ENCODE measurements at regions not wholly inside any gene's neighbourhood (a gene's known extent, or its start where the extent isn't known, plus 50 kb on each side); places are given as distances from the start of the nearest gene placed in this dataset.

- Mint-ChIP-seq H3K27ac (no peak overlapping the region), H3K9me3 (peaks cover 9% of the 10 kb centered on the region; the same call in 1 of the 3 replicates), H3K4me1 (peaks cover 17% of the 10 kb centered on the region), H3K36me3 (ENCODE audit: low read depth) (peaks cover 3% of the 10 kb centered on the region; the same call in 2 of the 3 replicates), H3K27me3 (ENCODE audit: insufficient read depth, low read depth, poor library complexity) (no peaks in the 10 kb centered on the region), H3K4me3 (no peak overlapping the region)
- no peak for TF ChIP-seq STAT1 (IDR thresholded peaks at IDR 0.05; ENCODE audit: unreplicated experiment)
- TF ChIP-seq EZH2phosphoT487 (IDR thresholded peaks at IDR 0.05; ENCODE audit: unreplicated experiment) = no peak
- TF ChIP-seq, protein P1, sequence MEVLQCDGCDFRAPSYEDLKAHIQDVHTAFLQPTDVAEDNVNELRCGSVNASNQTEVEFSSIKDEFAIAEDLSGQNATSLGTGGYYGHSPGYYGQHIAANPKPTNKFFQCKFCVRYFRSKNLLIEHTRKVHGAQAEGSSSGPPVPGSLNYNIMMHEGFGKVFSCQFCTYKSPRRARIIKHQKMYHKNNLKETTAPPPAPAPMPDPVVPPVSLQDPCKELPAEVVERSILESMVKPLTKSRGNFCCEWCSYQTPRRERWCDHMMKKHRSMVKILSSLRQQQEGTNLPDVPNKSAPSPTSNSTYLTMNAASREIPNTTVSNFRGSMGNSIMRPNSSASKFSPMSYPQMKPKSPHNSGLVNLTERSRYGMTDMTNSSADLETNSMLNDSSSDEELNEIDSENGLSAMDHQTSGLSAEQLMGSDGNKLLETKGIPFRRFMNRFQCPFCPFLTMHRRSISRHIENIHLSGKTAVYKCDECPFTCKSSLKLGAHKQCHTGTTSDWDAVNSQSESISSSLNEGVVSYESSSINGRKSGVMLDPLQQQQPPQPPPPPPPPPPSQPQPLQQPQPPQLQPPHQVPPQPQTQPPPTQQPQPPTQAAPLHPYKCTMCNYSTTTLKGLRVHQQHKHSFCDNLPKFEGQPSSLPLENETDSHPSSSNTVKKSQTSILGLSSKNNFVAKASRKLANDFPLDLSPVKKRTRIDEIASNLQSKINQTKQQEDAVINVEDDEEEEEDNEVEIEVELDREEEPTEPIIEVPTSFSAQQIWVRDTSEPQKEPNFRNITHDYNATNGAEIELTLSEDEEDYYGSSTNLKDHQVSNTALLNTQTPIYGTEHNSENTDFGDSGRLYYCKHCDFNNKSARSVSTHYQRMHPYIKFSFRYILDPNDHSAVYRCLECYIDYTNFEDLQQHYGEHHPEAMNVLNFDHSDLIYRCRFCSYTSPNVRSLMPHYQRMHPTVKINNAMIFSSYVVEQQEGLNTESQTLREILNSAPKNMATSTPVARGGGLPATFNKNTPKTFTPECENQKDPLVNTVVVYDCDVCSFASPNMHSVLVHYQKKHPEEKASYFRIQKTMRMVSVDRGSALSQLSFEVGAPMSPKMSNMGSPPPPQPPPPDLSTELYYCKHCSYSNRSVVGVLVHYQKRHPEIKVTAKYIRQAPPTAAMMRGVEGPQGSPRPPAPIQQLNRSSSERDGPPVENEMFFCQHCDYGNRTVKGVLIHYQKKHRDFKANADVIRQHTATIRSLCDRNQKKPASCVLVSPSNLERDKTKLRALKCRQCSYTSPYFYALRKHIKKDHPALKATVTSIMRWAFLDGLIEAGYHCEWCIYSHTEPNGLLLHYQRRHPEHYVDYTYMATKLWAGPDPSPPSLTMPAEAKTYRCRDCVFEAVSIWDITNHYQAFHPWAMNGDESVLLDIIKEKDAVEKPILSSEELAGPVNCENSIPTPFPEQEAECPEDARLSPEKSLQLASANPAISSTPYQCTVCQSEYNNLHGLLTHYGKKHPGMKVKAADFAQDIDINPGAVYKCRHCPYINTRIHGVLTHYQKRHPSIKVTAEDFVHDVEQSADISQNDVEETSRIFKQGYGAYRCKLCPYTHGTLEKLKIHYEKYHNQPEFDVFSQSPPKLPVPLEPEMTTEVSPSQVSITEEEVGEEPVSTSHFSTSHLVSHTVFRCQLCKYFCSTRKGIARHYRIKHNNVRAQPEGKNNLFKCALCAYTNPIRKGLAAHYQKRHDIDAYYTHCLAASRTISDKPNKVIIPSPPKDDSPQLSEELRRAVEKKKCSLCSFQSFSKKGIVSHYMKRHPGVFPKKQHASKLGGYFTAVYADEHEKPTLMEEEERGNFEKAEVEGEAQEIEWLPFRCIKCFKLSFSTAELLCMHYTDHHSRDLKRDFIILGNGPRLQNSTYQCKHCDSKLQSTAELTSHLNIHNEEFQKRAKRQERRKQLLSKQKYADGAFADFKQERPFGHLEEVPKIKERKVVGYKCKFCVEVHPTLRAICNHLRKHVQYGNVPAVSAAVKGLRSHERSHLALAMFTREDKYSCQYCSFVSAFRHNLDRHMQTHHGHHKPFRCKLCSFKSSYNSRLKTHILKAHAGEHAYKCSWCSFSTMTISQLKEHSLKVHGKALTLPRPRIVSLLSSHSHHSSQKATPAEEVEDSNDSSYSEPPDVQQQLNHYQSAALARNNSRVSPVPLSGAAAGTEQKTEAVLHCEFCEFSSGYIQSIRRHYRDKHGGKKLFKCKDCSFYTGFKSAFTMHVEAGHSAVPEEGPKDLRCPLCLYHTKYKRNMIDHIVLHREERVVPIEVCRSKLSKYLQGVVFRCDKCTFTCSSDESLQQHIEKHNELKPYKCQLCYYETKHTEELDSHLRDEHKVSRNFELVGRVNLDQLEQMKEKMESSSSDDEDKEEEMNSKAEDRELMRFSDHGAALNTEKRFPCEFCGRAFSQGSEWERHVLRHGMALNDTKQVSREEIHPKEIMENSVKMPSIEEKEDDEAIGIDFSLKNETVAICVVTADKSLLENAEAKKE (CRISPR knock-in tag; IDR thresholded peaks at IDR 0.05) = no peak
- TF ChIP-seq POLR2AphosphoS5 (IDR thresholded peaks at IDR 0.05; ENCODE audit: low read depth) = no peak
- no peak for TF ChIP-seq EZH2 (IDR thresholded peaks at IDR 0.05; ENCODE audit: low read depth, unreplicated experiment)
- no peak for TF ChIP-seq NANOG (IDR thresholded peaks at IDR 0.05; ENCODE audit: borderline replicate concordance)
- no peak for TF ChIP-seq JUNB (IDR thresholded peaks at IDR 0.05; ENCODE audit: unreplicated experiment)
- TF ChIP-seq ZNF331 (CRISPR knock-in tag; IDR thresholded peaks at IDR 0.05; ENCODE audit: low read depth) = no peak
- no peak for TF ChIP-seq CREB1 (CRISPR knock-in tag; IDR thresholded peaks at IDR 0.05; ENCODE audit: low read depth)
- TF ChIP-seq, protein P2, sequence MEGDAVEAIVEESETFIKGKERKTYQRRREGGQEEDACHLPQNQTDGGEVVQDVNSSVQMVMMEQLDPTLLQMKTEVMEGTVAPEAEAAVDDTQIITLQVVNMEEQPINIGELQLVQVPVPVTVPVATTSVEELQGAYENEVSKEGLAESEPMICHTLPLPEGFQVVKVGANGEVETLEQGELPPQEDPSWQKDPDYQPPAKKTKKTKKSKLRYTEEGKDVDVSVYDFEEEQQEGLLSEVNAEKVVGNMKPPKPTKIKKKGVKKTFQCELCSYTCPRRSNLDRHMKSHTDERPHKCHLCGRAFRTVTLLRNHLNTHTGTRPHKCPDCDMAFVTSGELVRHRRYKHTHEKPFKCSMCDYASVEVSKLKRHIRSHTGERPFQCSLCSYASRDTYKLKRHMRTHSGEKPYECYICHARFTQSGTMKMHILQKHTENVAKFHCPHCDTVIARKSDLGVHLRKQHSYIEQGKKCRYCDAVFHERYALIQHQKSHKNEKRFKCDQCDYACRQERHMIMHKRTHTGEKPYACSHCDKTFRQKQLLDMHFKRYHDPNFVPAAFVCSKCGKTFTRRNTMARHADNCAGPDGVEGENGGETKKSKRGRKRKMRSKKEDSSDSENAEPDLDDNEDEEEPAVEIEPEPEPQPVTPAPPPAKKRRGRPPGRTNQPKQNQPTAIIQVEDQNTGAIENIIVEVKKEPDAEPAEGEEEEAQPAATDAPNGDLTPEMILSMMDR (conservative IDR thresholded peaks at IDR 0.05; ENCODE audit: low read depth in 2 of 2) = no peak
- TF ChIP-seq ZNF114 (CRISPR knock-in tag; IDR thresholded peaks at IDR 0.05) = no peak
- no peak for TF ChIP-seq REST (IDR thresholded peaks at IDR 0.05; ENCODE audit: unreplicated experiment)
- Histone ChIP-seq H3K4me2 (no peak overlapping the region), H3F3A (replicated peaks; ENCODE audit: low read depth) (no peaks in the 10 kb centered on the region), H2AFZ (no peak overlapping the region), H3K36me3 (ENCODE audit: insufficient read depth) (no peaks in the 10 kb centered on the region), H3K27ac (ENCODE audit: low read depth) (no peak overlapping the region), H3K79me2 (replicated peaks; ENCODE audit: insufficient read depth) (no peaks in the 10 kb centered on the region), H3K27me3 (ENCODE audit: insufficient read depth) (no peaks in the 10 kb centered on the region), H4K20me1 (replicated peaks; ENCODE audit: insufficient read depth) (no peaks in the 10 kb centered on the region), H3K4me1 (ENCODE audit: insufficient read depth) (peaks cover 7% of the 10 kb centered on the region; the same call in 1 of the 2 replicates), H3K9me2 (ENCODE audit: insufficient read depth) (peaks cover 14% of the 10 kb centered on the region), H3K4me3 (no peak overlapping the region)
- no peak for DNase-seq (ENCODE audit: low spot score)
- ATAC-seq = no peak
Observed at GRCh38 chr5:3889412-3890142, 293.9 kb downstream of the IRX1 start.

Data from GM23338 (cell line).